ENCODE measurements at regions not wholly inside any gene's neighbourhood (a gene's known extent, or its start where the extent isn't known, plus 50 kb on each side); places are given as distances from the start of the nearest gene placed in this dataset.

- Histone ChIP-seq H3K36me3 (ENCODE audit: control insufficient read depth in 2 of 2, insufficient read depth in 1 of 2, low read length in 2 of 2) (no peaks in the 10 kb centered on the region), H3K9me3 (ENCODE audit: control insufficient read depth, insufficient read depth, low read depth, low read length) (no peaks in the 10 kb centered on the region), H3K27ac (ENCODE audit: extremely low read depth, low read depth, low read length) (no peak overlapping the region), H3K4me1 (ENCODE audit: control insufficient read depth, insufficient read depth, low read length) (no peaks in the 10 kb centered on the region), H3K4me3 (ENCODE audit: low read depth, low read length) (no peak overlapping the region)
- TF ChIP-seq ZFP41 (tag by site-specific recombination; IDR thresholded peaks at IDR 0.05; ENCODE audit: borderline replicate concordance) (no peak), ZXDB (tag by site-specific recombination; IDR thresholded peaks at IDR 0.05) (no peak), YY1 (tag by site-specific recombination; IDR thresholded peaks at IDR 0.05) (no peak)
- TF ChIP-seq, protein P1, sequence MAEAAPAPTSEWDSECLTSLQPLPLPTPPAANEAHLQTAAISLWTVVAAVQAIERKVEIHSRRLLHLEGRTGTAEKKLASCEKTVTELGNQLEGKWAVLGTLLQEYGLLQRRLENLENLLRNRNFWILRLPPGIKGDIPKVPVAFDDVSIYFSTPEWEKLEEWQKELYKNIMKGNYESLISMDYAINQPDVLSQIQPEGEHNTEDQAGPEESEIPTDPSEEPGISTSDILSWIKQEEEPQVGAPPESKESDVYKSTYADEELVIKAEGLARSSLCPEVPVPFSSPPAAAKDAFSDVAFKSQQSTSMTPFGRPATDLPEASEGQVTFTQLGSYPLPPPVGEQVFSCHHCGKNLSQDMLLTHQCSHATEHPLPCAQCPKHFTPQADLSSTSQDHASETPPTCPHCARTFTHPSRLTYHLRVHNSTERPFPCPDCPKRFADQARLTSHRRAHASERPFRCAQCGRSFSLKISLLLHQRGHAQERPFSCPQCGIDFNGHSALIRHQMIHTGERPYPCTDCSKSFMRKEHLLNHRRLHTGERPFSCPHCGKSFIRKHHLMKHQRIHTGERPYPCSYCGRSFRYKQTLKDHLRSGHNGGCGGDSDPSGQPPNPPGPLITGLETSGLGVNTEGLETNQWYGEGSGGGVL (tag by site-specific recombination; IDR thresholded peaks at IDR 0.05) = no peak
- TF ChIP-seq, protein P2, sequence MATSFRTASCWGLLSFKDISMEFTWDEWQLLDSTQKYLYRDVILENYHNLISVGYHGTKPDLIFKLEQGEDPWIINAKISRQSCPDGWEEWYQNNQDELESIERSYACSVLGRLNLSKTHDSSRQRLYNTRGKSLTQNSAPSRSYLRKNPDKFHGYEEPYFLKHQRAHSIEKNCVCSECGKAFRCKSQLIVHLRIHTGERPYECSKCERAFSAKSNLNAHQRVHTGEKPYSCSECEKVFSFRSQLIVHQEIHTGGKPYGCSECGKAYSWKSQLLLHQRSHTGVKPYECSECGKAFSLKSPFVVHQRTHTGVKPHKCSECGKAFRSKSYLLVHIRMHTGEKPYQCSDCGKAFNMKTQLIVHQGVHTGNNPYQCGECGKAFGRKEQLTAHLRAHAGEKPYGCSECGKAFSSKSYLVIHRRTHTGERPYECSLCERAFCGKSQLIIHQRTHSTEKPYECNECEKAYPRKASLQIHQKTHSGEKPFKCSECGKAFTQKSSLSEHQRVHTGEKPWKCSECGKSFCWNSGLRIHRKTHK (tag by site-specific recombination; IDR thresholded peaks at IDR 0.05) = no peak
- ChIA-PET CTCF (no interaction called here), POLR2A (no interaction called here)
Measured at GRCh38 chr3:197430934-197431333, 124.8 kb downstream of the BDH1 start.

DNA sequence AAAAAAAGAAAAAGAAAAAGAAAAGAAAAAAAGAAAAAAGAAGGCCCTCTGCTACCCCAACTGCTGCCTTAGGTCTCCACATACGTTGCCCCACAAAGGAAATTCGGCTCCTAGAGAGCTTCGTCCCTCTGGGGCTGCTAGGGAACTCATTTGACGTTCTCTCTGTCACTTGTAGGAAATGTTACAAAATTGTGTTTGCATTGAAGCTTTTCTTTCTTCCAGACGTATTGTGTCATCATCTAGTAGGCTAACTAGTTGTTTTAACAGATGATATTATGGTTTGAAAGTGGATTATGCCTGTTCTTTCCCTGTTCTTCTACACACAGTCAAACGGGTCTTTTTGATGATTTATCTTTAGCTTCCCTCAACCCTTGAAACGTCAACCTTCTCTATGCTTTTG, 125.3 kb downstream of the BDH1 start:
- ChIA-PET POLR2A (no interaction called here), CTCF (no interaction called here)
- Histone ChIP-seq H3K36me3 (ENCODE audit: control insufficient read depth in 2 of 2, insufficient read depth in 1 of 2, low read length in 2 of 2) (no peaks in the 10 kb centered on the region), H3K4me3 (ENCODE audit: low read depth, low read length) (no peak overlapping the region), H3K4me1 (ENCODE audit: control insufficient read depth, insufficient read depth, low read length) (no peaks in the 10 kb centered on the region), H3K27ac (ENCODE audit: extremely low read depth, low read depth, low read length) (no peak overlapping the region), H3K9me3 (ENCODE audit: control insufficient read depth, insufficient read depth, low read depth, low read length) (no peaks in the 10 kb centered on the region)
- TF ChIP-seq PATZ1 (tag by site-specific recombination; IDR thresholded peaks at IDR 0.05) = no peak
- TF ChIP-seq ZBTB10 (tag by site-specific recombination; IDR thresholded peaks at IDR 0.05) = no peak
- TF ChIP-seq, protein P3, sequence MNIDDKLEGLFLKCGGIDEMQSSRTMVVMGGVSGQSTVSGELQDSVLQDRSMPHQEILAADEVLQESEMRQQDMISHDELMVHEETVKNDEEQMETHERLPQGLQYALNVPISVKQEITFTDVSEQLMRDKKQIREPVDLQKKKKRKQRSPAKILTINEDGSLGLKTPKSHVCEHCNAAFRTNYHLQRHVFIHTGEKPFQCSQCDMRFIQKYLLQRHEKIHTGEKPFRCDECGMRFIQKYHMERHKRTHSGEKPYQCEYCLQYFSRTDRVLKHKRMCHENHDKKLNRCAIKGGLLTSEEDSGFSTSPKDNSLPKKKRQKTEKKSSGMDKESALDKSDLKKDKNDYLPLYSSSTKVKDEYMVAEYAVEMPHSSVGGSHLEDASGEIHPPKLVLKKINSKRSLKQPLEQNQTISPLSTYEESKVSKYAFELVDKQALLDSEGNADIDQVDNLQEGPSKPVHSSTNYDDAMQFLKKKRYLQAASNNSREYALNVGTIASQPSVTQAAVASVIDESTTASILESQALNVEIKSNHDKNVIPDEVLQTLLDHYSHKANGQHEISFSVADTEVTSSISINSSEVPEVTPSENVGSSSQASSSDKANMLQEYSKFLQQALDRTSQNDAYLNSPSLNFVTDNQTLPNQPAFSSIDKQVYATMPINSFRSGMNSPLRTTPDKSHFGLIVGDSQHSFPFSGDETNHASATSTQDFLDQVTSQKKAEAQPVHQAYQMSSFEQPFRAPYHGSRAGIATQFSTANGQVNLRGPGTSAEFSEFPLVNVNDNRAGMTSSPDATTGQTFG (tag by site-specific recombination; IDR thresholded peaks at IDR 0.05; ENCODE audit: borderline replicate concordance) = no peak
- TF ChIP-seq, protein P4, sequence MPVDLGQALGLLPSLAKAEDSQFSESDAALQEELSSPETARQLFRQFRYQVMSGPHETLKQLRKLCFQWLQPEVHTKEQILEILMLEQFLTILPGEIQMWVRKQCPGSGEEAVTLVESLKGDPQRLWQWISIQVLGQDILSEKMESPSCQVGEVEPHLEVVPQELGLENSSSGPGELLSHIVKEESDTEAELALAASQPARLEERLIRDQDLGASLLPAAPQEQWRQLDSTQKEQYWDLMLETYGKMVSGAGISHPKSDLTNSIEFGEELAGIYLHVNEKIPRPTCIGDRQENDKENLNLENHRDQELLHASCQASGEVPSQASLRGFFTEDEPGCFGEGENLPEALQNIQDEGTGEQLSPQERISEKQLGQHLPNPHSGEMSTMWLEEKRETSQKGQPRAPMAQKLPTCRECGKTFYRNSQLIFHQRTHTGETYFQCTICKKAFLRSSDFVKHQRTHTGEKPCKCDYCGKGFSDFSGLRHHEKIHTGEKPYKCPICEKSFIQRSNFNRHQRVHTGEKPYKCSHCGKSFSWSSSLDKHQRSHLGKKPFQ (tag by site-specific recombination; IDR thresholded peaks at IDR 0.05) = no peak
- TF ChIP-seq ZNF548 (tag by site-specific recombination; IDR thresholded peaks at IDR 0.05) = no peak
- TF ChIP-seq, protein P5, sequence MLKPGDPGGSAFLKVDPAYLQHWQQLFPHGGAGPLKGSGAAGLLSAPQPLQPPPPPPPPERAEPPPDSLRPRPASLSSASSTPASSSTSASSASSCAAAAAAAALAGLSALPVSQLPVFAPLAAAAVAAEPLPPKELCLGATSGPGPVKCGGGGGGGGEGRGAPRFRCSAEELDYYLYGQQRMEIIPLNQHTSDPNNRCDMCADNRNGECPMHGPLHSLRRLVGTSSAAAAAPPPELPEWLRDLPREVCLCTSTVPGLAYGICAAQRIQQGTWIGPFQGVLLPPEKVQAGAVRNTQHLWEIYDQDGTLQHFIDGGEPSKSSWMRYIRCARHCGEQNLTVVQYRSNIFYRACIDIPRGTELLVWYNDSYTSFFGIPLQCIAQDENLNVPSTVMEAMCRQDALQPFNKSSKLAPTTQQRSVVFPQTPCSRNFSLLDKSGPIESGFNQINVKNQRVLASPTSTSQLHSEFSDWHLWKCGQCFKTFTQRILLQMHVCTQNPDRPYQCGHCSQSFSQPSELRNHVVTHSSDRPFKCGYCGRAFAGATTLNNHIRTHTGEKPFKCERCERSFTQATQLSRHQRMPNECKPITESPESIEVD (tag by site-specific recombination; IDR thresholded peaks at IDR 0.05) = no peak
- TF ChIP-seq ZNF513 (tag by site-specific recombination; IDR thresholded peaks at IDR 0.05) = no peak
- no peak for TF ChIP-seq ZNF624 (tag by site-specific recombination; IDR thresholded peaks at IDR 0.05)
- no peak for TF ChIP-seq BCL6B (tag by site-specific recombination; IDR thresholded peaks at IDR 0.05)
- TF ChIP-seq FEZF1 (tag by site-specific recombination; IDR thresholded peaks at IDR 0.05) = no peak
- TF ChIP-seq PRDM1 (tag by site-specific recombination; IDR thresholded peaks at IDR 0.05) = no peak
- TF ChIP-seq ZNF354C (tag by site-specific recombination; IDR thresholded peaks at IDR 0.05; ENCODE audit: borderline replicate concordance, low read depth) = no peak
